ENCODE measurements at regions not wholly inside any gene's neighbourhood (a gene's known extent, or its start where the extent isn't known, plus 50 kb on each side); places are given as distances from the start of the nearest gene placed in this dataset.

DNA sequence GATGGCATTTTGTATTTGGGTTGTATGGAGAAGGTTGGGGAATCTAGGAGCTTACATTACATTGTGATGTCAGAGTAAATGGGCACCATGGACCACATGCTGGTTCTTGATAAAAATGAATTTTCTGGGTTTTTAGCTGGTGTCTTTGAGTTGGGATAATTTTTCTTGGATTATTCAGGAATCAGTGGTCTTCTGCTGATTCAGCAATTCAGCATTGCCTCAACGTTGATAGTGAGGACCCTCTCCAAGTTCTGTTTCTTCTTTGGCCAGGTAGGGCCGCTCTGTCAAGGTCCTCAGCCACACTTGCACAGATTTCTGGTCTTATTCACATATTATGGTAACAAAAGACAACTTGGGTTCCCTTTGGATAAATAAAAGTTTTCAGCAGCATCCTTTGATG lies 312.0 kb upstream of the TPK1 start:
- TF ChIP-seq, protein P1, sequence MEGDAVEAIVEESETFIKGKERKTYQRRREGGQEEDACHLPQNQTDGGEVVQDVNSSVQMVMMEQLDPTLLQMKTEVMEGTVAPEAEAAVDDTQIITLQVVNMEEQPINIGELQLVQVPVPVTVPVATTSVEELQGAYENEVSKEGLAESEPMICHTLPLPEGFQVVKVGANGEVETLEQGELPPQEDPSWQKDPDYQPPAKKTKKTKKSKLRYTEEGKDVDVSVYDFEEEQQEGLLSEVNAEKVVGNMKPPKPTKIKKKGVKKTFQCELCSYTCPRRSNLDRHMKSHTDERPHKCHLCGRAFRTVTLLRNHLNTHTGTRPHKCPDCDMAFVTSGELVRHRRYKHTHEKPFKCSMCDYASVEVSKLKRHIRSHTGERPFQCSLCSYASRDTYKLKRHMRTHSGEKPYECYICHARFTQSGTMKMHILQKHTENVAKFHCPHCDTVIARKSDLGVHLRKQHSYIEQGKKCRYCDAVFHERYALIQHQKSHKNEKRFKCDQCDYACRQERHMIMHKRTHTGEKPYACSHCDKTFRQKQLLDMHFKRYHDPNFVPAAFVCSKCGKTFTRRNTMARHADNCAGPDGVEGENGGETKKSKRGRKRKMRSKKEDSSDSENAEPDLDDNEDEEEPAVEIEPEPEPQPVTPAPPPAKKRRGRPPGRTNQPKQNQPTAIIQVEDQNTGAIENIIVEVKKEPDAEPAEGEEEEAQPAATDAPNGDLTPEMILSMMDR (IDR thresholded peaks at IDR 0.05): no peak
- TF ChIP-seq POLR2A (IDR thresholded peaks at IDR 0.05): no peak
